Mucosa of descending colon (tissue), 3 donors: ENCODE measurements at regions not wholly inside any gene's neighbourhood (a gene's known extent, or its start where the extent isn't known, plus 50 kb on each side); places are given as distances from the start of the nearest gene placed in this dataset.

Experiments
- ATAC-seq: fragments of 200-7000 bp; cut with Tn5 transposase; one replicate; pipeline ENCODE4 v1.9.1; 2020; ENCODE audit warnings: mild to moderate bottlenecking, moderate library complexity
- DNase-seq, 3 donors: peaks; one replicate each; pipeline ENCODE4 v3.0.0-alpha.2; 2020
- H3K36me3 ChIP-seq: fragments of 200-600 bp; one replicate; pipeline ENCODE4 v1.8.0; 2021; ENCODE audit warnings: low read depth, mild to moderate bottlenecking
- H3K4me1 ChIP-seq: fragments of 200-600 bp; one replicate; pipeline ENCODE4 v1.8.0; 2021; ENCODE audit warnings: low read depth, mild to moderate bottlenecking
- H3K4me3 ChIP-seq: fragments of 200-600 bp; one replicate; pipeline ENCODE4 v1.8.0; 2021; ENCODE audit warnings: mild to moderate bottlenecking
- H3K9me3 ChIP-seq: fragments of 200-600 bp; one replicate; pipeline ENCODE4 v1.8.0; 2021; ENCODE audit warnings: mild to moderate bottlenecking
- intact Hi-C, 2 donors: fragments of 100-400 bp; cut with DNase I in 1 of 2; cut with micrococcal nuclease in 1 of 2; formaldehyde crosslinking; loops; one replicate each; pipeline versions ENCODE4 v1.11.0 to v1.11.1; 2022; cut with DNase I, micrococcal nuclease
- TF ChIP-seq, protein P1 (sequence below): fragments of 200-600 bp; IDR thresholded peaks from one replicate; pipeline ENCODE4 v1.8.0; 2022; ENCODE audit warnings: antibody characterized with exemption, mild to moderate bottlenecking
- donor health status: DM: no; HTN: no; CAD: no; lungs with moderate emphysema.
- donor health status: DM: no; HTN: no; CAD: no.
- donor health status: DM: no; HTN: yes; CAD: no.

DNA sequence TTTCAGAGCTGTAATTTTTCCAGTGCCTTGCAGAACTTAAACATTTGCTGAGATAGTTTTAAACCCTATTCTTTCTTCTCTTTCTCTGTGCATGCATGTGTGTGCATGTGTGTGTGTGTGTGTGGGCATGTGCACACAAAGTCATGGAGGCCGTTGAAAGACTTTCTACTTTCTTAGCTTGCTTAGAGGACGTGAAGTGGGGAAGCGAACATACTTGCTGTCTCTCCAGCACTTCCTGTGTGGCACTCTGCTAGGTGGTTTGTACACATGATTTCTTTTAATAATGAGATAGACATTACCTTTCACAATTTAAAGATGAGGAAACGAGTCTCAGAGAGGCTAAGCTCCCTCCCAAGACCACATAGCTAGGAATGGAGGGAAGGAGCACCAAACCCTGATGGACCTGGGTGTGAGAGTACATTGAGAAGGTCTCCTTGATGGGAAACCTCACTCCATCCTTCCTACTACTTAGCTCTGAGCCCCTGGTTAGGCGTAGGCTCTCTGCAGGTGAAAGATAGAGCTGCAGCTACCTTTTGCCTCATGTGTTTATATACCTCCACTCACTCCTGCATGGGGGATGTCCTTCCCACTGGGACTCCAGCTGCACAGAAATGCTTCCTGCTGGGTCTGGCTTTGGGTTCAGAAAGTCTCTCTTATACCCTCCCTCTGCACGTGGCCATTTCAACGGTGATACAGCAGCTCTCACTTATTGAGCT is 101.9 kb upstream of the USP24 start:
- Histone ChIP-seq H3K4me1 (no peaks in the 10 kb centered on the region), H3K9me3 (no peaks in the 10 kb centered on the region), H3K4me3 (no peak overlapping the region), H3K36me3 (no peaks in the 10 kb centered on the region)
- DNase-seq (no peak), ATAC-seq (no peak)
- intact Hi-C loops: no loop called here
- TF ChIP-seq, protein P1, sequence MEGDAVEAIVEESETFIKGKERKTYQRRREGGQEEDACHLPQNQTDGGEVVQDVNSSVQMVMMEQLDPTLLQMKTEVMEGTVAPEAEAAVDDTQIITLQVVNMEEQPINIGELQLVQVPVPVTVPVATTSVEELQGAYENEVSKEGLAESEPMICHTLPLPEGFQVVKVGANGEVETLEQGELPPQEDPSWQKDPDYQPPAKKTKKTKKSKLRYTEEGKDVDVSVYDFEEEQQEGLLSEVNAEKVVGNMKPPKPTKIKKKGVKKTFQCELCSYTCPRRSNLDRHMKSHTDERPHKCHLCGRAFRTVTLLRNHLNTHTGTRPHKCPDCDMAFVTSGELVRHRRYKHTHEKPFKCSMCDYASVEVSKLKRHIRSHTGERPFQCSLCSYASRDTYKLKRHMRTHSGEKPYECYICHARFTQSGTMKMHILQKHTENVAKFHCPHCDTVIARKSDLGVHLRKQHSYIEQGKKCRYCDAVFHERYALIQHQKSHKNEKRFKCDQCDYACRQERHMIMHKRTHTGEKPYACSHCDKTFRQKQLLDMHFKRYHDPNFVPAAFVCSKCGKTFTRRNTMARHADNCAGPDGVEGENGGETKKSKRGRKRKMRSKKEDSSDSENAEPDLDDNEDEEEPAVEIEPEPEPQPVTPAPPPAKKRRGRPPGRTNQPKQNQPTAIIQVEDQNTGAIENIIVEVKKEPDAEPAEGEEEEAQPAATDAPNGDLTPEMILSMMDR: no peak

DNA sequence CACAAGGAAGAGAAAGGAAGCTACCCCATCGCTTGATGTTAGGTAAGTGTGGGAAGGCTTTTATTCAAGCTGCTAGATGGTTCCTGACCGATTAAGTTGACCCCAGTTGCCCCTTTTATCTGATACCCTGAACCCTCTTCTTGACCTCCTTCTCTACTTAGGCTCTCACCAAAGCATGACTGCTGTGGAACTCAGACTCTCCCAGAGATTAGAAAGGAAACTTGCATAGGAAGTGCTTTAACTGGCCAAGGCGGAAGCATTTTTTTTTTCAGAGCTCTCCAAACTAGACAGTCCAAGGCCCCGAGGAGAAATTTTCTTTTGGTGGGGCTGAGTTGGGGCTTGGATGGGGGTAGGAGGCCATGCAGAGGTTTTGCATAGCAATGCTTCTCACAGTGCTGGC is 101.3 kb upstream of the USP24 start:
- Histone ChIP-seq H3K36me3 (no peaks in the 10 kb centered on the region), H3K9me3 (no peaks in the 10 kb centered on the region), H3K4me3 (no peak overlapping the region), H3K4me1 (no peaks in the 10 kb centered on the region)
- DNase-seq: no peak
- no peak for ATAC-seq
- intact Hi-C loops: no loop called here
- TF ChIP-seq, protein P1: no peak

DNA sequence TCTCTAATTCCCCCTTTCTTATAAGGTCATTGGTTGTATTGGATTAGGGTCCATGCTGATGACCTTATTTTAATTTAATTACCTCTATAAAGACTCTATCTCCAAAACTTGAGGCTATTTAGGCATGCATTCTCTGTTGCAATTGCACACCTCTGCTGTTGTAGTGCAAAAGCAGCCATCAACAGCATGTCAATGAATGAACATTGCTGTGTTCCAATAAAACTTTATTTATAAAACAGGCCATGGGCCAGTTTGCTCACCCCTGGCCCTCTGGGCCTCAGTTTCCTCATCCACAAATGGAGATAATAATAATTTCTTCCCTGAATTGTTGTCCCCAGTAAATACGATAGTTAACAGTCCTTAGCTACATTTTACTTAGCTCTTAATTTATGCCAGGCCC is 100.4 kb upstream of the USP24 start:
- TF ChIP-seq, protein P1: no peak
- H3K9me3 ChIP-seq: no peaks in the 10 kb centered on the region
- H3K36me3 ChIP-seq: no peaks in the 10 kb centered on the region
- no peak for ATAC-seq
- H3K4me3 ChIP-seq: no peak overlapping the region
- DNase-seq: no peak
- intact Hi-C loops: no loop called here
- no peaks in the 10 kb centered on the region for H3K4me1 ChIP-seq

DNA sequence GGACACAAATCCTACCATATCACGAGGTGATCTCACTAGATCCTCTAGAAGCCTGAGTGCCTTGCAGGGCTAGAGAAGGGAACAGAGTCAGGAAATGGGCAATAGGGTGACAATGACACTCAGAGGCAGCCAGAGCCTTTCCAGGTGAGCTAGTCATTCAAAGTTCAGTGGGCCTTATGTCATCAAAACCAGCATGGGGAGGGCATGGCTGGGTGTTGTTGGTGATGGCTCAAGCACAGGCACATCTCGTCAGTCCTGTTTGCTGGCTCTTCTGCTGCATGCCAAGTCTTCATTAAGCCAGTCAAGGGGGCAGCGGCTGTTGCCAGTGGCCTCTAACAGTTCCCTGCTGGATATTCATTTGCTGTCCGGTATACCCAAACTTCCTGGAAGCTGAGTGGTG is 99.6 kb upstream of the USP24 start:
- TF ChIP-seq, protein P1: no peak
- no peak for ATAC-seq

DNA sequence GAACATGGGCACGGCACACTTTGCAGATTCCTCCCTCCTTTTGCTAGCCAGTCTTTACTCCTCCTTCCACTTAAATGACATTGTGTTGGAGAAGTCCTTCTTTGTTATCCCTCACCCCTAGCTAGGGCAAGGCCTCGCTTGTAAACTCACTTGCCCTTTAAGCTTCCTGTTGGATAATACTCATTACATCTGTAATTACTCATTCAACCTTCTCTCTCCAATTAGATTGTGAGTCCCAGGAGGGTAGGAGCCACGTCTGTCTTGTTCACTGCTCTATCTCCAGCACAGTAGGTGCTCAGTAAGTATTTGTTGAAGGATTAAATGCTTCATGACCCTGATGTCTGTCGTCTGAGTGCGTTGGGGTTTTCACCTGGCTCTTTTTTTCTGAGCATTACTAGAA is 98.7 kb upstream of the USP24 start:
- Histone ChIP-seq H3K36me3 (no peaks in the 10 kb centered on the region), H3K4me1 (no peaks in the 10 kb centered on the region), H3K9me3 (no peaks in the 10 kb centered on the region), H3K4me3 (no peak overlapping the region)
- ATAC-seq (no peak), DNase-seq (no peak)
- intact Hi-C loops: no loop called here
- TF ChIP-seq, protein P1: no peak

More for the DNA sequence above, 99.6 kb upstream of the USP24 start:
- no peak for DNase-seq
- no peaks in the 10 kb centered on the region for H3K9me3 ChIP-seq
- intact Hi-C loops: no loop called here
- no peaks in the 10 kb centered on the region for H3K4me1 ChIP-seq
- no peak overlapping the region for H3K4me3 ChIP-seq
- H3K36me3 ChIP-seq: no peaks in the 10 kb centered on the region

DNA sequence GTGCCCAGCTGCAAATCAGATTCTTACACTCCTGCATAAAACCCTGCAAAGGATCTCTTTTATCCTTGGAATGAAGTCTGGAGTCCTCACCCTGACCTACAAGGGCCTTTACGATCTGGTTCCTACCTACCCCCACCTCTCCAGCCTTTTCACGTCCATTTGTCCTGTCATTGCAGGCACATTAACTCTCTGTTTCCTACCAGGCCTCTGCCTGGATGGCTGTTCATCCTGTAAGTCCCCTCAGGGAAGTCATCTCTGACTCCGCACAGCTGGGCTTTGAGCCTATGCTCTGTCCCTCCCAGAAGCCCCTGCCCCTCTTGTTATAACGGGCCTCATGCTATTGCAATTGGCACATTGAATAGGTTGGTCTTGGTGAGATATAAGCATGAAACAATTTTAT is 96.8 kb upstream of the USP24 start:
- H3K9me3 ChIP-seq: no peaks in the 10 kb centered on the region
- H3K4me1 ChIP-seq: no peaks in the 10 kb centered on the region
- DNase-seq: no peak
- TF ChIP-seq, protein P1: no peak
- ATAC-seq: no peak
- intact Hi-C loops: no loop called here
- no peaks in the 10 kb centered on the region for H3K36me3 ChIP-seq
- H3K4me3 ChIP-seq: no peak overlapping the region
